Small intestine (tissue), 7 donors: ENCODE measurements at regions not wholly inside any gene's neighbourhood (a gene's known extent, or its start where the extent isn't known, plus 50 kb on each side); places are given as distances from the start of the nearest gene placed in this dataset.

Experiments used
- DNase-seq, 2 donors: peaks; one replicate each; pipeline versions ENCODE4 v3.0.0 to v3.0.0-alpha.2; 2013
- FAIRE-seq: peaks from 2 replicates; lab custom pipeline; 2012; peaks lifted over from hg19 to GRCh38; lab: Jason Lieb, UNC
- H3K27ac ChIP-seq, 3 donors: one replicate each; pipeline ENCODE4 v1.5.1; 2013; ENCODE audit warnings: low read length in 2 of 3, mild to moderate bottlenecking in 2 of 3, control low read depth in 1 of 3, inconsistent platforms in 1 of 3, low read depth in 1 of 3, moderate library complexity in 1 of 3
- H3K27me3 ChIP-seq, 3 donors: one replicate each; pipeline ENCODE4 v1.6.1; 2013; ENCODE audit warnings: low read length in 3 of 3, inconsistent platforms in 1 of 3; ENCODE audit not compliant: control insufficient read depth in 3 of 3, insufficient read depth in 3 of 3
- H3K36me3 ChIP-seq, 3 donors: one replicate each; pipeline ENCODE4 v1.6.1; 2013; ENCODE audit warnings: low read length in 3 of 3, inconsistent platforms in 1 of 3, low read depth in 1 of 3, mild to moderate bottlenecking in 1 of 3, moderate library complexity in 1 of 3; ENCODE audit not compliant: control insufficient read depth in 3 of 3, insufficient read depth in 2 of 3
- H3K4me1 ChIP-seq, 3 donors: one replicate each; pipeline ENCODE4 v1.6.1; 2013; ENCODE audit warnings: low read length in 2 of 3, inconsistent platforms in 1 of 3, low read depth in 1 of 3, mild to moderate bottlenecking in 1 of 3, moderate library complexity in 1 of 3; ENCODE audit not compliant: control insufficient read depth in 3 of 3, insufficient read depth in 2 of 3
- H3K4me3 ChIP-seq, 3 donors: one replicate each; pipeline ENCODE4 v1.5.1; 2013; ENCODE audit warnings: low read length in 3 of 3, control low read depth in 1 of 3, inconsistent platforms in 1 of 3, low read depth in 1 of 3, mild to moderate bottlenecking in 1 of 3, moderate library complexity in 1 of 3
- H3K9me3 ChIP-seq, 2 donors: one replicate each; pipeline ENCODE4 v1.6.1; 2013; ENCODE audit warnings: low read depth in 1 of 2, low read length in 1 of 2; ENCODE audit not compliant: control insufficient read depth in 2 of 2, insufficient read depth in 1 of 2
- WGBS, 3 donors: extraction: QIAGEN DNeasy Blood & Tissue Kit; methylation state at CpG; one replicate each; pipeline ENCODE4 v1.1.7; 2013; 5-methylcytosine and 5-hydroxymethylcytosine counted together
- donor health status: healthy with polysubstance abuse.
- donor health status: control.
- donor health status: control.
- donor health status: Bipolar disorder and iron deficiency.
- donor health status: healthy.

- WGBS, 3 donors: 66 to 77% (median 71%) methylated on average over 14 to 15 of the region's 15 CpGs
- Histone ChIP-seq H3K27me3 (peaks cover 0 to 4% (median 0%) of the 10 kb centered on the region in 3 donors), H3K27ac (no peak overlapping the region), H3K9me3 (no peaks in the 10 kb centered on the region), H3K4me1 (no peaks in the 10 kb centered on the region), H3K36me3 (no peaks in the 10 kb centered on the region), H3K4me3 (no peak overlapping the region)
- DNase-seq: no peak
- FAIRE-seq: no peak
Measured at GRCh38 chr9:129245276-129245675, 67.2 kb upstream of the IER5L start.

- H3K27me3 ChIP-seq: peaks cover 0 to 5% (median 0%) of the 10 kb centered on the region in 3 donors
- no peaks in the 10 kb centered on the region for H3K9me3 ChIP-seq
- H3K4me3 ChIP-seq: no peak overlapping the region
- H3K27ac ChIP-seq: no peak overlapping the region
- no peaks in the 10 kb centered on the region for H3K4me1 ChIP-seq
- FAIRE-seq: no peak
- H3K36me3 ChIP-seq: no peaks in the 10 kb centered on the region
- WGBS, 3 donors: 72 to 82% (median 73%) methylated on average over 20 of the region's 20 CpGs
- no peak for DNase-seq
Measured at GRCh38 chr9:129242971-129243561, 65.0 kb upstream of the IER5L start.

- Histone ChIP-seq H3K9me3 (no peaks in the 10 kb centered on the region), H3K27me3 (peaks cover 0 to 10% (median 0%) of the 10 kb centered on the region in 3 donors), H3K4me3 (no peak overlapping the region), H3K27ac (no peak overlapping the region), H3K4me1 (no peaks in the 10 kb centered on the region), H3K36me3 (no peaks in the 10 kb centered on the region)
- 61 to 81% (median 69%) methylated on average over 15 of the region's 15 CpGs for WGBS, 3 donors
- DNase-seq: no peak
- FAIRE-seq: no peak
Measured at GRCh38 chr9:129242191-129242941, 64.3 kb upstream of the IER5L start.

- Histone ChIP-seq H3K4me3 (no peak overlapping the region), H3K4me1 (no peaks in the 10 kb centered on the region), H3K27me3 (peaks cover 0 to 10% (median 0%) of the 10 kb centered on the region in 3 donors), H3K27ac (no peak overlapping the region), H3K36me3 (no peaks in the 10 kb centered on the region), H3K9me3 (no peaks in the 10 kb centered on the region)
- 82 to 96% (median 91%) methylated on average over 2 of the region's 2 CpGs for WGBS, 3 donors
- DNase-seq (no peak), FAIRE-seq (no peak)
Measured at GRCh38 chr9:129241725-129242124, 63.7 kb upstream of the IER5L start.

GRCh38 chr9:129240581-129241211 lies 62.6 kb upstream of the IER5L start:
- 88 to 96% (median 94%) methylated on average over 3 of the region's 3 CpGs for WGBS, 3 donors
- Histone ChIP-seq H3K4me3 (no peak overlapping the region), H3K36me3 (no peaks in the 10 kb centered on the region), H3K9me3 (no peaks in the 10 kb centered on the region), H3K27ac (no peak overlapping the region), H3K4me1 (no peaks in the 10 kb centered on the region), H3K27me3 (peaks cover 0 to 5% (median 0%) of the 10 kb centered on the region in 3 donors)
- no peak for DNase-seq
- no peak for FAIRE-seq

GRCh38 chr9:129239946-129240490 lies 62.0 kb upstream of the IER5L start:
- DNase-seq: no peak
- no peak overlapping the region for H3K27ac ChIP-seq
- FAIRE-seq: no peak
- H3K27me3 ChIP-seq: peaks cover 0 to 5% (median 0%) of the 10 kb centered on the region in 3 donors
- no peaks in the 10 kb centered on the region for H3K9me3 ChIP-seq
- H3K4me3 ChIP-seq: no peak overlapping the region
- no peaks in the 10 kb centered on the region for H3K36me3 ChIP-seq
- WGBS, 3 donors: 84 to 87% (median 85%) methylated on average over 10 of the region's 10 CpGs
- H3K4me1 ChIP-seq: no peaks in the 10 kb centered on the region

GRCh38 chr9:129237803-129238202 lies 59.7 kb upstream of the IER5L start:
- Histone ChIP-seq H3K36me3 (peaks cover 0 to 8% (median 0%) of the 10 kb centered on the region in 3 donors), H3K27ac (no peak overlapping the region), H3K4me3 (no peak overlapping the region), H3K27me3 (peaks cover 0 to 5% (median 0%) of the 10 kb centered on the region in 3 donors), H3K9me3 (peaks cover 0 to 10% of the 10 kb centered on the region in 2 donors), H3K4me1 (no peaks in the 10 kb centered on the region)
- FAIRE-seq (no peak), DNase-seq (no peak)
- 30 to 60% (median 46%) methylated on average over 2 of the region's 2 CpGs for WGBS, 3 donors

- no peak overlapping the region for H3K27ac ChIP-seq
- WGBS, 3 donors: 10 to 16% (median 15%) methylated on average over 13 of the region's 13 CpGs
- no peak for FAIRE-seq
Measured at GRCh38 chr9:129237164-129237611, 59.1 kb upstream of the IER5L start.

More at GRCh38 chr9:129237164-129237611, 59.1 kb upstream of the IER5L start:
- Histone ChIP-seq H3K36me3 (peaks cover 0 to 8% (median 0%) of the 10 kb centered on the region in 3 donors), H3K4me1 (no peaks in the 10 kb centered on the region), H3K4me3 (peak overlapping the region in 1 of 3 donors; percentile 6), H3K27me3 (peaks cover 0 to 5% (median 0%) of the 10 kb centered on the region in 3 donors), H3K9me3 (peaks cover 0 to 10% of the 10 kb centered on the region in 2 donors)
- peak in 1 of 2 donors; percentile 20 for DNase-seq
